ENCODE measurements at regions not wholly inside any gene's neighbourhood (a gene's known extent, or its start where the extent isn't known, plus 50 kb on each side); places are given as distances from the start of the nearest gene placed in this dataset.
A peak's percentile ranks its signal among the peaks of the same experiment; 100 is the strongest.
"Not testable (repeated sequence)": the region's sequence is repeated elsewhere in the genome, so short reads cannot be mapped to it uniquely, and the experiment has no call there.

DNA sequence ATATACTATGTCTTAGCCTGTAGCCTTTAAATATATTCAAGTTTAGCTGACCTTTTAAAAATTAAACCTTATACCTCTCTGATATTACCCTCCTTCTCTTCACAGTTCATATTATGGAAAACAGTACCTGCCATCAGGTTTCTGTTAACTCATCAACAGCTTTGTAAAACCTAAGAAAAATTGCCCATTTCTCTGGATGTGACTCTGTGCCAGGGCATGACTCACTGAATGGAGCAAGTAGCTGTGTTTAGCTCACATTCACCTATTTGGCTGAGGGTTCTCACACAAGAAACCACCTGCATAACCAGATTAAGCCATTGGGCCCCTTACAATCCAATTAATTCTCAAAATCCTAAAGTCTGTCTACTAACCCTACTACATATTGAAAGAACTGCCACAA lies 678.8 kb upstream of the MARCKS start:
- DNase-seq, result no peak

- DNase-seq, result no peak
These were observed 676.0 kb upstream of the MARCKS start for GRCh38 chr6:113181164-113181563.

DNA sequence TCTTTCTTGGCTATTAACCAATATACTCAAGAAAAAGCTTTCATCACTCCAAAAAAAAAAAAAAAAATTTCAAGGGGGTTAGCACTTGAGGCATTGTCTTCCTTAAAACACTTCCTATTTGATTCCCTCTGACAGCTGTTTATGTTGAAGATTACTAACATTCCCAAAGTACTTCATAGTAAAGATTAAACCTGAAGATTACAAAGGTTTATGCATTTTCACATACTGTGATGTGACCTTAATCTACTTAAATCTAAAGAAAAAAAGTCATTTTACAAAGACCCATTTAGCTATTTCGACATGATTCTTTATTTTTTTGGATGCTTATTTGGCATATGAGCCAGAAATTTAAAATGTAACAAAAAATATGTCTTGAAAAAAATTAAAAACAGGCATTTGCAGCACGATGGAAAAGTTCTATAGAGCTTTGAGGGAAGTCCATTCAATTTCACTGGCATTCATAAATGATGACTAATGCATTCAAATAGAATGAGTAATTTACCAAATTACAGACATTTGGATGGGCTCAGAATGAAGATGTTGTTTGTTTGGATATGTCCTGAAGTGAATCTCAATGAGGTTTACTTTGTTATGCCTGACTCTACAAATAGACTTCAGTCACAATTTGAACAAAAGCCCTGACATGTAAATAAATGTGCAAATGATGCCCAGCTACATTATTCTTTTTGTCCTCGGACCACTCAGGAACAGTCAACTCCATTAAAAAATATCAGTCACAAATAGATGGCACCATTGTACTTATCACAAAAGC lies 674.6 kb upstream of the MARCKS start:
- DNase-seq, result no peak

- no peak for DNase-seq
These were observed 672.9 kb upstream of the MARCKS start for GRCh38 chr6:113184291-113184690.

DNA sequence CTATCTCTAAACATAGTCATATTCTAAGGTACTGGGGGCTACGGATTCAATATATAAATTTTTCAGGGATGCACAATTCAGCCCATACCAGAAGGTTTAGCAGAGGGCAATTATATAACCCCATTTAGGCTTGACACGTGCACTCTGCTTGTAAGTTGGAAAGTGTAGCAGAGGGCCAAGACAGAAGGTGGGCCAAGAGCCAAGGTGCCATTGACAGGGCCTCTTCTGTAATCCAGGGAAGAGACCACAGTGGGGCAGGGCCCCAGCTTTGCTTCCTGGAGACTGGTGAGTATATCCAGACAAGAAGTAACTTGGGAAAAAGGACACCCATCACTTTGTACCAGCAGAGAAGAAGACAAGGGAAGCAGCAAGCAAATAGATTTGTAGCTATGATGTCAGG lies 672.4 kb upstream of the MARCKS start:
- DNase-seq, result no peak

DNA sequence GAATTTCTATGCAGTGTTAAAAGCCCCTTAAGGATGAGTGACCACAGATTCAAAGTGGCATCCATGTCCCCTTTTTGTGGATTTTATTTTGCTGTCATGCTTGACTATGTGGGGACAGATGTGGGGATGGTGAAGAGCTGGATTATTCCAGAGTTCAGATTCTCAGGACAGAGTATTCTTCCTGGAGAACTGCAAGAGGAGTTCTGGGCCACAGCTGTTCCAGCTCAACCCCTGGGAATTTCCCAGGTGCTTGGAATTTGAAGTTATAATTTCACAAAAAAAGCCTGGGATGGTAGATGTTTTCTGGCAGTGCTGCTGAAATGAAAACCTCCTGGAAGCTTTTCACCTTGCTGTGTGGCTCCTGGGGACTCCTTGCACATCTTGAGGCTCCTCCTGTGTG lies 671.8 kb upstream of the MARCKS start:
- no peak for DNase-seq

- no peak for DNase-seq
These were observed 669.5 kb upstream of the MARCKS start for GRCh38 chr6:113187661-113188060.

DNA sequence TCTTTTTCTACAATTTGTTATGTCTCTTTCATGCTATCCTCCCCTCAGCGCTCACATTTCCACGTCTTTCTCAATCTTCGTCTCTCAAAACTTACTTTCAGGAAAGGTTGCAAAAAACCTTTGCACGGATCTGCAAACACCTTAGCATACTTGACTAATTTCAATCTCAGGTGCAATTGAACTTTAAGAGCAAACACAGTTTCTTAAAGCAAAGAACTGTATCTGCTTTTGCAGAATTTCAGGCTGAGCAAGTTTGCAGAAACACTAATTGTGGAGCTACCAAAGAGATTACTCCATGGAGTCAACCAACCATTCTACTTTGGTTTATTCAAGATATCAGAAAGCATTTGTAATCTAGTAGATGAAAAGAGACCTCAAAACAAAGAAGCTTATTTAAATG lies 668.2 kb upstream of the MARCKS start:
- no peak for DNase-seq

GRCh38 chr6:113190170-113190569 lies 667.0 kb upstream of the MARCKS start:
- no peak for DNase-seq

DNA sequence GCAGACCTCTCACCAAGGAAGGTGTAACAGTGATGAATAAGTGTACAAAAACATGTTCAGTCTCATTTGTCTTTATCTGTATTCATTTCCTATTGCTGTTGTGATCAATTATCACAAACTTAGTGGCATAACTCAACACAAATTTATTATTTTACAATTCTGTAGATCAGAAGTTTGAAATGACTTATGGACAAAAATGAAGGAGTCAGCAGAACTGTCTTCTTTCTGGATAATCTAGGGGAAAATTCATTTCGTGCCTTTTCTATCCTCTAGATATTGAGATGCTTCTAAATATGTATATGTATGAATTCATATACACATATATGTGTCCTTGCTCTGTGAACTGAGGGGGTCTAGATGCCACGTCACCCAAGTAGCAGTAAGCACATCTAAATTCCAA lies 663.1 kb upstream of the MARCKS start:
- no peak for DNase-seq

GRCh38 chr6:113202852-113203714 lies 654.1 kb upstream of the MARCKS start:
- DNase-seq, result peak; percentile 27

DNA sequence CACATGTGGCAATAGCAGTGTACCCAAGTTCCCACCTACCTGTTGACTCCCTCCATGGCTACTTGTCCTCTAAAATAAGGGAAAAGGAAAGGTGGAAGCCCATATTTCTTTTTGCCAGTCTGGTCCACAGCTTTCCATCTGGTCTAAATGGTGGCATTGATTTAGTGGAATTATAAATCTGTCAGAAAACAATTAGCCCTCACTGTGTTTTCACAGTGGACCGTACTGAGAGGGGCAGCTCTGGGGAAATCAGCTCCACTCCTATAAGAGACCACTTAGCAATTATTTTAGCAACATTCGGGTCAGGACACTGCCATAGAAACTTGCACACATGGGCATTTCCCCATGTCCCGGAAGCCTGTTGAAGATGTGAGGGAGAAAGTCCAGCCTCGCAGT lies 653.4 kb upstream of the MARCKS start:
- DNase-seq, result no peak

DNA sequence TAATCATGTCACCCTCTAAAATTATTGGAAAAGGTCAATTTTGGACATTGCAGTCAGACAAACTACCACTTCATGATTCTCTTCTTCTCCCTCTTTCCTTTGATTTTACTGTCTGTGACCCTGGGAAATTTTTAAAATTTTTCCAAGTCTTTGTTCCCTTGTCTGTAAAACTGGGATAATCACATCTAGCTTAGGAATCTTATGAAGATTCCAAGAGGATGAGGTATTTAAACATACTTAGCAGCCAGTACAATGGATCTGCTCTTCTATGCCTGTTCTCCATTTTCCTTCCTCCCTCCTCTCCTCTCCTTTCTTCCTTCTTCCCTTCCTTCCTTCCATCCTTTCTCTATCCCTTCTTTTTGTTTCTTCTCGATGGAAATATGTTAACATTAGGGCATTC lies 651.6 kb upstream of the MARCKS start:
- DNase-seq, result no peak

DNA sequence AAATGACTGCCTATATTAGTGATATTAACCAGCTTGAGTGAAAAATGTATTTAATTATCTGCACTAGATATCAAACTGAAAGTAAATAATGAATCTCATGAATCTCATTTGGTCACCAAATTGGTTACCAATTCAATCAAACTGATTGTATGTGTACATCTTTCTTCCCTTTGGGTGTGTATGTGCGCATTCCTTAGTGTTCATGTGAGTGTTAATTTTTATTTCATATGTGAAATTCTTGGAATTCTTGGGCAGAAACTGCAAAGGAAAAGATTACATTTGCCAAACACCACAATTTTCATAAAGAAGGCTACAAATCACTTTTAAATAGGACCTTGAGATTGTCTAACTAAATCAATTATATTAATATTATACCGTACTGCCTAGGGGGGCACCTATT lies 648.4 kb upstream of the MARCKS start:
- no peak for DNase-seq

- DNase-seq, result no peak
These were observed 647.8 kb upstream of the MARCKS start for GRCh38 chr6:113209315-113209714.

DNA sequence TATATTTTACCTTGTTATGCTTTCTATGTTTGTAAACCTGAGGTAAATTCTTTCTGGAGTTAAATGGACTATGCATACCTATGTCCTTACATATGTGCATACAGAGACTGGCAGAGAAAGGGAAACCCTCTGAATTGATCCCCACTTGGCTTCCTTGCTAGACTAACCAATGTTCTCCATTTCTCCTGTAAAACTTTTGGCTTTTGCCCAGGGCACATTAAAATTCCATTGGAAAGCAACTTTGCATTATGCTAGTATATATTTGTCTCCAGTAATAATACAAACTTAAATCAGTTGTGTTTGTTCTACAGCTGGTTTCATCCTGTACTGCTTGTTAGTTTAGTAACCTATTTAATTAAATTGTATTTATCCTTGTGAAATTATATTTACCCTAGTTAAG lies 646.0 kb upstream of the MARCKS start:
- DNase-seq, result no peak

DNA sequence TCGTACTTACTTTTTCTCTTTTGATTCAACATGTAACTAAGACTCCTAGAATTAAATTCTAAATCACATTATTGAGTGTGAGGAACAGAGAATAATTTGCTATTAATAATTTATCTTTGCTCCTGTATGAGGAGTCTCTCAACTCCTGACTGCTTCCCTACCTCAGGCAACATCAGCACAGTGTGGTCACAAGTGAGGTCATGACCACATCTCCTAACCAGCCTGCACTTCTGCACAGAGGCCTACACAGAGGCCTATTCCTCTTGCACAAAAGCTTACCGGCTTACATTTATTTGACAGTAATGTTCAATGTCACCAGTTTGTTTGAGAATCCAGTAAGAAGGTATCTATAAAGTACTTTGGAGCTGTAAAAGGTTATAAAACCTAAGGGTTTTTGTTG lies 637.4 kb upstream of the MARCKS start:
- DNase-seq, result no peak

- no peak for DNase-seq
These were observed 636.3 kb upstream of the MARCKS start for GRCh38 chr6:113220832-113221231.

- no peak for DNase-seq
These were observed 635.3 kb upstream of the MARCKS start for GRCh38 chr6:113221850-113222249.

DNA sequence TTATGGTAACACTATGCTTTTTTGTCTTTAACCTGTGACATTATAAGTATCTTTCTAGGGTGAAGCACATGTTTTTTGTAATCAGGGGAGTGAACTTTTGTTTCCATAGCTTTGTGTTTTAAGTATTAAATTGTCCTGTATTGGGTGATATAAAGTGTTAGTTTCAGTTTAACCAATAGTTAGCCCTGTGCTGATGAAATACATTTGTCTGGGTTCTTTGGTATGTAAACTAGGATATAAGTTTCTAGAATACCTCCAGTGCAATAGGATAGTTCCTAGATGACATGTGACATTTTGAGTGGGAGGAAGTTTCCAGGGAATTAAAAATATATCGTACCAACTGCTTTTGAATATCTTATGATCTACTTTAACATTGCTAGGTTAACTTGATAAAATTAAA lies 611.0 kb upstream of the MARCKS start:
- DNase-seq, result no peak

DNA sequence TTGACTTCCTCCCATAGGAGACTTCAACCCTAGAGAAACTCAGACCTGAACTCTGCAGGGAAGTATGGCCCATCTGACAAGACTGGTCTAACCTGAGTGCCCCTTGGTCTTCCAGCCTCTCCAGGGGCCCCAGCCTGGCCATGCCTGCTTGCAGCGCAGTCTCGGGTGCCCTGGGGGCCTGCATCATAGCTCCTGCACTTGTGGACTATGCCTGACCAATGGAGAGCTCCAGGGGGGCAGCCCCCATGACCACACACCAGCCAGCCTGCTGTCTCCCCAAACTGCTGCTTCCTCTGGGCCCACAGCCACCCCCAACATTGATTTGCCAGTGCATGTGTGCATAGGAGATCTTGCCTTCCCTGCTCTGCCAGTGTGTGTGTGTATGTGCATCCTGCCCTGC lies 608.6 kb upstream of the MARCKS start:
- no peak for DNase-seq

DNA sequence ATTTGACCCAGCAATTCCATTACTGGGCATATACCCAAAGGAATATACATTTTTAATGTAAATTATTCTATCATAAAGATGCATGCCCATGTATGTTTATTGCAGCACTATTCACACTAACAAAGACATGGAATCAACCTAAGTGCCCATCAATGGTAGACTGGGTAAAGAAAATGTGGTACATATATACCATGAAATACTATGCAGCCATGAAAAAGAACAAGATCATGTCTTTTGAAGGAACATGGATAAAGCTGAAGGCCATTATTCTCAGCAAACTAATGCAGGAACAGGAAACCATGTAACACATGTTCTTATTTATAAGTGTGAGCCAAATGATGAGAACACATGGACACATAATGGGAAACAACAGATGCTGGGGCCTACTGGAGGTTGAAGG lies 603.0 kb upstream of the MARCKS start:
- not testable (repeated sequence) for DNase-seq

DNA sequence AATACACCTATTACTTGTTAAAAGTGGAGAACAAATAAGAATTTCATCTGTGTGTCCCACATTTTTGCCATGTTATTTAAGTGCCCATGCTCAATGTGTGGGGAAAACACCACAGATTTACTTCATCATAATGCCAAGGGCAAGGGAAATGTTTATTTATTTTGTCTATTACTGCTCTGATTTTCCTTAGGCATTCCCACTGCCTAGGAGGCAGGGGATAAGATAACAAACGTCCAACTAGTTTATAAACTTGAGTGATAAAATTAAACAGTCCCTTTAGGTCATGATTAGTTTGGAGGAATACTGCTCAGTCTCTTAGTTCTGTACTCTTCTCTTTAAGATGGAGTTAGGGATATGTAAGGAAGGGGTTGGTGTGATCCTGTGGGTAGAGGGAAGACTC lies 598.4 kb upstream of the MARCKS start:
- DNase-seq, result no peak

- no peak for DNase-seq
These were observed 585.7 kb upstream of the MARCKS start for GRCh38 chr6:113271437-113271836.

DNA sequence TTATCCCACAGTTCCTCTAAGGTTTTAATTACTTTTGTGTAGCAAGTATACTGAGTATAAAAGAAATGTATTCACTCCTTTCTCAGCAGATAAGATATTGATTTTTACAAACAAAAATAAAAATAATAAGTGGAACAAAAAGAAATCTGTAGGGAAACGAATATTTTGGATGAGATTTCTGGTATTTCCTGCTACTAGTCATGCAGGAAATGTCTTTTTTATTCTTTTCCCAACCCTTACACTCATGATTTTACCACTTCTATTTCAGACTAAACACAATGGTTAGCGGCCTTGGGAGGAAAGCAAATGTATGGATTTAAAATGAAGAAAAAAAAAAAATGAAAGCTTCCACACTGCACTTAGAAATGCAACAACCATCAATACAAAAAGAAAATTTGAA lies 580.5 kb upstream of the MARCKS start:
- no peak for DNase-seq

Data from NCI-H2227 treated with DMSO at 0.1 percent for 48 hours (cell line).